BLaER1 treated with 17β-estradiol and CSF1 and Interleukin-3, amounts not matched to agents 10 nM and 100 nM (cell line): ENCODE measurements at regions not wholly inside any gene's neighbourhood (a gene's known extent, or its start where the extent isn't known, plus 50 kb on each side); places are given as distances from the start of the nearest gene placed in this dataset.

Experiments used
- H3K27ac ChIP-seq, 11 experiments: shearing (Covaris generic); formaldehyde crosslinking; 2 replicates each; pipeline ENCODE4 v1.8.1; 2022
- H3K27me3 ChIP-seq, 11 experiments: shearing (Covaris generic); formaldehyde crosslinking; 2 replicates each; pipeline ENCODE4 v1.8.1; 2022
- H3K36me3 ChIP-seq, 11 experiments: shearing (Covaris generic); formaldehyde crosslinking; 2 replicates each; pipeline ENCODE4 v1.8.1; 2022
- H3K4me1 ChIP-seq, 10 experiments: shearing (Covaris generic); formaldehyde crosslinking; 2 replicates each; pipeline ENCODE4 v1.8.1; 2022
- H3K4me2 ChIP-seq, 11 experiments: shearing (Covaris generic); formaldehyde crosslinking; 2 replicates each; pipeline ENCODE4 v1.8.1; 2022
- H3K4me3 ChIP-seq, 10 experiments: shearing (Covaris generic); formaldehyde crosslinking; 2 replicates each; pipeline ENCODE4 v1.8.1; 2022
- H3K9ac ChIP-seq, 11 experiments: shearing (Covaris generic); formaldehyde crosslinking; 2 replicates each; pipeline ENCODE4 v1.8.1; 2022
- H3K9me3 ChIP-seq, 11 experiments: shearing (Covaris generic); formaldehyde crosslinking; replicated peaks in 1 of 11; 2 replicates each; pipeline ENCODE4 v1.8.1; 2022
- H4K20me1 ChIP-seq, 11 experiments: shearing (Covaris generic); formaldehyde crosslinking; 2 replicates each; pipeline ENCODE4 v1.8.1; 2022
- Cebpa-rat ChIP-seq, 11 experiments: shearing (Covaris generic); IDR thresholded peaks; 2 replicates each; pipeline ENCODE4 v1.8.1; 2022

DNA sequence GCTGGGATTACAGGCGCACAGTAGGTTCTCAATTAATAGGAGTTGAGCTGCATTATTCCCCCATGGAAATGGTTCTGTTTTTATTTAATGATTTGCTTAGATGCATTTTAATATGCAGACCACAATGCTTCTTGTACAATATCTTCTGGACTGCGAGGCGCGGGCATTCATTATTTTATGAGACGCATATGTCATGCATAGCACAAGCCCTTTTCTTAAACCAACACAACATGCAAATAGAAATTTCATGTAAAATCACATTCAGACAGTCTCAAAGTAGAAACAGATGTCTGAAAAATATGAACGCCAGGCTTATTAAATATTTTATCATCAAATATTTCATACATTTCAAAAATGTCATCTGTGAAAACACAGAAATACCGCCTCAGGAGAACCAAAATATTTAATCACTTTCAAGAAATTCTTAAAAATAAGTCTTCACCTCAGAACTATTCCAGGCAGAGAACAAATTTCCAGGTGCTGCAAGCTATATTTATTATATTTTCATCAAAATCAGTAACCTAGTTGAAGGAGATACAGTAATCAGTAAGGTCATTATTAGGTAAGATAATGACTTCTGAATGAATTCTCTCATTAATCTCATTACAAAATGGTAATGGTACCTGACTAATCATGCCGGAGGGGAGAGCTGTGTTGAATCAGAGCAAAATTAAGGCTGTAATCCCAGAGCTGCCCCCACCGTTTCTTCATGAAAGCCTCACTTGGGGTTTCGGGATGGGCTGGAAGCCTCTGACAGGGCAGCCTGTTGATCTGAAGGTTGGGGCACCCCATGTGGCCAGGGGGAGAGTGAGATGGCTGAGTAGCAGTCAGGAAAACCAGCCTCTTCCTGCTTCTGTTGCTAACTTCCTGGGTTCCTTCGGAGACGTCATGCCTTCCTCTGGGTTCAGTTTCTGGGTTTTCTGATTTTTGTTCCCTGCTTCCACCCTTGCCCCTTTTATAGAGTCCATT lies 133.9 kb upstream of the ZNF618 start:
- Histone ChIP-seq H3K27ac (peak overlapping the region in 3 of 11 experiments; percentile 16 to 31 (median 23); a peak in 3 of 22 replicates), H3K9me3 (peaks cover 0 to 8% (median 0%) of the 10 kb centered on the region in 11 experiments; a peak in 3 of 22 replicates), H3K36me3 (no peaks in the 10 kb centered on the region), H3K4me2 (peak overlapping the region; percentile 2 to 57 (median 38); a peak in 20 of 22 replicates), H3K4me3 (no peak overlapping the region), H3K4me1 (peaks cover 0 to 15% (median 8%) of the 10 kb centered on the region in 10 experiments; a peak in 17 of 20 replicates), H3K9ac (no peak overlapping the region), H3K27me3 (no peaks in the 10 kb centered on the region), H4K20me1 (no peaks in the 10 kb centered on the region)
- TF ChIP-seq Cebpa-rat (IDR thresholded peaks at IDR 0.05) = no peak

DNA sequence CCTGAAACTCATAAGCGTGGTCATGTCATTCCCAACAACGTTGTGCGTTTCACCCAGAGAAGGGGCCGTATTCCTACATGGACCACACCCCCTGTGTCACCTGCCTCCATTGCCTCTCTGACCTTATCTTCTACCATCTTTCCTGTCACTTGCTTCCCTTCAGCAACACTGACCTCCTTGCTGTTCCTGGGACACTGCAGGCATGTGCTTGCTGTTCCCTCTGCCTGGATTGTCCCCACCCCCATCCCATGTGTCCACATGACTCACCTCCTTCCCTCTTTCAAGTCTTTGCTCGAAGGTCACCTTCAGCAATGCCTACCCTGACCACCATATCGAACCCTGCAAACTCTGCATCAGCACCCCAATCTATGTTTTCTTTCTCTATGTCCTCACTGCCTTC lies 133.2 kb upstream of the ZNF618 start:
- Histone ChIP-seq H4K20me1 (no peaks in the 10 kb centered on the region), H3K4me3 (no peak overlapping the region), H3K9me3 (peaks cover 0 to 15% (median 7%) of the 10 kb centered on the region in 11 experiments; a peak in 15 of 22 replicates), H3K4me1 (peaks cover 0 to 15% (median 8%) of the 10 kb centered on the region in 10 experiments; a peak in 17 of 20 replicates), H3K36me3 (no peaks in the 10 kb centered on the region), H3K27me3 (no peaks in the 10 kb centered on the region), H3K9ac (no peak overlapping the region), H3K27ac (peak overlapping the region in 3 of 11 experiments; percentile 16 to 31 (median 23); a peak in 3 of 22 replicates), H3K4me2 (peak overlapping the region; percentile 2 to 57 (median 38); a peak in 20 of 22 replicates)
- TF ChIP-seq Cebpa-rat (IDR thresholded peaks at IDR 0.05) = no peak

DNA sequence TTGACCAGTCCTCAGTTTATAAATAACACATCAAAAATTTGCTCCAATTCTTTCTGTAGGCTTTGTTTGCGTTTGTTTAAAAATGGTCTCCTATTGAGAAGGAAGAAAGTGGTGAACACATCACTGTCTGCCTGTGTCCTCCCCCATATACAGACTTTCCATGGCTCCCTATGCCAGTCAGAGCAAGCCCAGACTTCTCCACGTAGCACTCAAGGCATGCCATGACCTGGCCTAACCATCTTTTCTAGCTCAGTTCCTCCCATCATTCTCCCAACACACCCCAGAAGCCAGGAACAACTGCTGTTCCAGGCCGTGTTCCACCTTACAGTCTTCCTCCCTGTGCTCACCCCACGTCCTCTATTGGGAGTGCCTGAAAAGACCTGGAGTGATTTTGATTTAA lies 129.6 kb upstream of the ZNF618 start:
- Histone ChIP-seq H3K27ac (no peak overlapping the region), H3K27me3 (no peaks in the 10 kb centered on the region), H3K9ac (no peak overlapping the region), H3K36me3 (no peaks in the 10 kb centered on the region), H3K4me2 (peak overlapping the region in 1 of 11 experiments; percentile 11; a peak in 1 of 22 replicates), H4K20me1 (no peaks in the 10 kb centered on the region), H3K9me3 (peaks cover 6 to 32% (median 22%) of the 10 kb centered on the region in 11 experiments; a peak in 20 of 22 replicates), H3K4me1 (peaks cover 0 to 15% (median 8%) of the 10 kb centered on the region in 10 experiments; a peak in 17 of 20 replicates), H3K4me3 (no peak overlapping the region)
- TF ChIP-seq Cebpa-rat (IDR thresholded peaks at IDR 0.05) = no peak

DNA sequence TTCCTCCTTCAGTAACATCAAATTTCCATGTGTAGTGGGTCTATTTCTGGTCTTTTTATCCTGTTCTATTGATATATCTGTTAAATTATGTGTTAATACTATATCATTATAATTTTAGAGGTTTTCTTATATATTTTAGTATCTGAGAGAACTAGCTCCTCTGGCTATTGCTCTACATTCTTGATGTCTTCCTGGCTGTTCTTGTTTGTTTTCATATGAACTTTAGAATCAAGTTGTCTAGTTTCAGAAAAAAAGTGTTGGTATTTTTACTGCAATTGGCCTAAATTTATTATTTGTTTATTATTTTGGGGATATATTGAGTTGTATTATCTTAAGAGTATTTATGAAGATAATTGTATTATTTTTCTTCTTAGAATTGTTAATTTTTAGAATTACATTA lies 128.0 kb upstream of the ZNF618 start:
- H3K4me3 ChIP-seq = no peak overlapping the region
- H3K4me2 ChIP-seq = no peak overlapping the region
- no peak overlapping the region for H3K27ac ChIP-seq
- no peaks in the 10 kb centered on the region for H3K36me3 ChIP-seq
- H4K20me1 ChIP-seq = no peaks in the 10 kb centered on the region
- peaks cover 0 to 8% (median 0%) of the 10 kb centered on the region in 10 experiments; a peak in 2 of 20 replicates for H3K4me1 ChIP-seq
- no peak for TF ChIP-seq Cebpa-rat (IDR thresholded peaks at IDR 0.05)
- peaks cover 6 to 32% (median 22%) of the 10 kb centered on the region in 11 experiments; a peak in 20 of 22 replicates for H3K9me3 ChIP-seq
- no peak overlapping the region for H3K9ac ChIP-seq
- no peaks in the 10 kb centered on the region for H3K27me3 ChIP-seq

GRCh38 chr9:113753398-113754119 lies 122.5 kb upstream of the ZNF618 start:
- H3K4me2 ChIP-seq = no peak overlapping the region
- no peak overlapping the region for H3K27ac ChIP-seq
- no peak for TF ChIP-seq Cebpa-rat (IDR thresholded peaks at IDR 0.05)

GRCh38 chr9:113754739-113755138 lies 121.4 kb upstream of the ZNF618 start:
- no peak overlapping the region for H3K4me3 ChIP-seq
- H3K9me3 ChIP-seq = peaks cover 11 to 20% (median 18%) of the 10 kb centered on the region in 11 experiments
- H3K4me2 ChIP-seq = no peak overlapping the region
- no peak overlapping the region for H3K27ac ChIP-seq
- H3K27me3 ChIP-seq = no peaks in the 10 kb centered on the region
- no peak overlapping the region for H3K9ac ChIP-seq
- H4K20me1 ChIP-seq = no peaks in the 10 kb centered on the region
- peaks cover 8 to 25% (median 11%) of the 10 kb centered on the region in 10 experiments for H3K4me1 ChIP-seq
- no peak for TF ChIP-seq Cebpa-rat (IDR thresholded peaks at IDR 0.05)
- H3K36me3 ChIP-seq = no peaks in the 10 kb centered on the region

More at GRCh38 chr9:113753398-113754119, 122.5 kb upstream of the ZNF618 start:
- H3K27me3 ChIP-seq = no peaks in the 10 kb centered on the region
- peaks cover 8 to 25% (median 11%) of the 10 kb centered on the region in 10 experiments for H3K4me1 ChIP-seq
- H3K4me3 ChIP-seq = no peak overlapping the region
- H3K9ac ChIP-seq = no peak overlapping the region
- H3K9me3 ChIP-seq = peaks cover 9 to 18% (median 14%) of the 10 kb centered on the region in 11 experiments; a peak in 21 of 22 replicates
- H3K36me3 ChIP-seq = no peaks in the 10 kb centered on the region
- H4K20me1 ChIP-seq = no peaks in the 10 kb centered on the region

DNA sequence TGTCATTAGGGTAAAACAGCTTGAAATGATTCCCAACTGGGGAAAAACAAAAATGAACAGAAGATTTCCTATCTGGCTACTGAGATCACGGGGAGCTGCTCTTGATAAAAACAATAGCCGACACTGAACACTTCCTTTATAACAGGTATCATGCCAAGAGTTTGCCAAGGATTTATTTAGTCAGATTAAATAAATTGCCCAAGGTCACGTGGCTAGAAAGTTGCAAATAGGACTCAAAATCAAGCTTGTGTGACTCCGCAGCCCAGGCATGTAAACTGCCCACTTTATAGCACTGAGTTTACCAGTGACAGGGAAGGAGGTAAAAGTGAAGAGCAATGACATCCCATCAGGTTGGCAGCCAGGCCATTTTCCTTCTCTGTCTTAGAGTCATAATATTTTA lies 120.7 kb upstream of the ZNF618 start:
- H3K27me3 ChIP-seq = no peaks in the 10 kb centered on the region
- no peak overlapping the region for H3K4me3 ChIP-seq
- H3K4me2 ChIP-seq = no peak overlapping the region
- no peaks in the 10 kb centered on the region for H3K36me3 ChIP-seq
- peaks cover 13 to 24% (median 20%) of the 10 kb centered on the region in 11 experiments for H3K9me3 ChIP-seq
- no peak overlapping the region for H3K27ac ChIP-seq
- no peak for TF ChIP-seq Cebpa-rat (IDR thresholded peaks at IDR 0.05)
- peaks cover 8 to 25% (median 11%) of the 10 kb centered on the region in 10 experiments for H3K4me1 ChIP-seq
- H4K20me1 ChIP-seq = no peaks in the 10 kb centered on the region
- H3K9ac ChIP-seq = no peak overlapping the region

DNA sequence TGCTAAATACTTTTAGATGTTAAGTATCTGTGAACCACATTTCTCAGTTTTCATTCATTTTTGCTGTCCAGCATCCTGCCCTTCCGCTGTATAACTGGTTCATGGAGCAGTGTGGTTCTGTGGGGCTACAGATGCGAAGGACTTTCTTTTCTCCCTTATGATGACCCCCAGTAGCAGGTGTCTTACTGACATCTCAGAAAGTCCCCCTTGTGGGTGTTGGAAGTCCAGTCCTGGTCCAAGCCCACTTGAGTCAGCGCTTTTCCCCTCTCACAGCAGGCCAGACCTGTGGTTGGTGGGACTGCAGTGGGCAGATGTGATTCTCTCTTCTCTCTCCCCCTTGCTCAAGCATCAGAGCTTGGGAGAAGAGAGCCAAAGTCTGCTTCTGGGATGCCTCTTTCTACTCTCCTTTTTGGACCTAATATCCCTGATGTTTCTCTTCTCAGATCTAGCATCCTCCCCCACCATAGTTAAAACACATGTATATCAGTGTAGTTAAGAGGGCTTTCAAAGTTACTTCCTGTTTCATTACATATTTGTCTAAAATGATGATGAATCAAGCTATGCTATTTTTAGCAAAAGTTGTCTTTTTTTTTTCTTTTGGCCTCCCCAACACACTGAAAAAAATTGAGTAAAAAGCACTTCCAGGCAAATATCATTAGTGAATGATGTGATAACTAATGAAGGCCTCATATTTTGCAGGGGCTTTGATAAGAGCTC lies 119.5 kb upstream of the ZNF618 start:
- no peaks in the 10 kb centered on the region for H3K27me3 ChIP-seq
- TF ChIP-seq Cebpa-rat (IDR thresholded peaks at IDR 0.05) = no peak
- H3K9ac ChIP-seq = 0 out of 22 replicates have a peak overlapping the region, but pooled peaks of 1 of the 11 experiments have one; percentile 33
- H3K9me3 ChIP-seq = peaks cover 13 to 24% (median 20%) of the 10 kb centered on the region in 11 experiments
- no peaks in the 10 kb centered on the region for H4K20me1 ChIP-seq
- H3K4me2 ChIP-seq = peak overlapping the region; percentile 15 to 81 (median 56); a peak in 20 of 22 replicates
- peaks cover 8 to 25% (median 11%) of the 10 kb centered on the region in 10 experiments for H3K4me1 ChIP-seq
- no peaks in the 10 kb centered on the region for H3K36me3 ChIP-seq
- H3K27ac ChIP-seq = peak overlapping the region in 5 of 11 experiments; percentile 7 to 66 (median 47); a peak in 6 of 22 replicates
- no peak overlapping the region for H3K4me3 ChIP-seq
